LNCaP clone FGC (cell line): ENCODE measurements at regions not wholly inside any gene's neighbourhood (a gene's known extent, or its start where the extent isn't known, plus 50 kb on each side); places are given as distances from the start of the nearest gene placed in this dataset.
"Not testable (repeated sequence)": the region's sequence is repeated elsewhere in the genome, so short reads cannot be mapped to it uniquely, and the experiment has no call there.

ENCODE experiments used
- DNase-seq: peaks from one replicate; pipeline ENCODE4 v3.0.0-alpha.2; 2011; ENCODE audit warnings: low read depth
- H3K4me3 ChIP-seq: 2 replicates; pipeline ENCODE4 v1.5.1; 2011; ENCODE audit warnings: mild to moderate bottlenecking, low read depth, low read length, control low read depth
- TF ChIP-seq, protein P1 (sequence below): IDR thresholded peaks from 2 replicates; pipeline ENCODE4 v1.5.1; 2012; ENCODE audit warnings: mild to moderate bottlenecking; ENCODE audit not compliant: control insufficient read depth, insufficient read depth; ENCODE audit errors: extremely low read depth

GRCh38 chr5:92041206-92041605, 658.1 kb upstream of the ARRDC3 start:
- DNase-seq, result no peak

GRCh38 chr5:92029792-92030191, 646.7 kb upstream of the ARRDC3 start:
- H3K4me3 ChIP-seq, DNase-seq: not testable (repeated sequence)

More at GRCh38 chr5:92041206-92041605, 658.1 kb upstream of the ARRDC3 start:
- TF ChIP-seq, protein P1, sequence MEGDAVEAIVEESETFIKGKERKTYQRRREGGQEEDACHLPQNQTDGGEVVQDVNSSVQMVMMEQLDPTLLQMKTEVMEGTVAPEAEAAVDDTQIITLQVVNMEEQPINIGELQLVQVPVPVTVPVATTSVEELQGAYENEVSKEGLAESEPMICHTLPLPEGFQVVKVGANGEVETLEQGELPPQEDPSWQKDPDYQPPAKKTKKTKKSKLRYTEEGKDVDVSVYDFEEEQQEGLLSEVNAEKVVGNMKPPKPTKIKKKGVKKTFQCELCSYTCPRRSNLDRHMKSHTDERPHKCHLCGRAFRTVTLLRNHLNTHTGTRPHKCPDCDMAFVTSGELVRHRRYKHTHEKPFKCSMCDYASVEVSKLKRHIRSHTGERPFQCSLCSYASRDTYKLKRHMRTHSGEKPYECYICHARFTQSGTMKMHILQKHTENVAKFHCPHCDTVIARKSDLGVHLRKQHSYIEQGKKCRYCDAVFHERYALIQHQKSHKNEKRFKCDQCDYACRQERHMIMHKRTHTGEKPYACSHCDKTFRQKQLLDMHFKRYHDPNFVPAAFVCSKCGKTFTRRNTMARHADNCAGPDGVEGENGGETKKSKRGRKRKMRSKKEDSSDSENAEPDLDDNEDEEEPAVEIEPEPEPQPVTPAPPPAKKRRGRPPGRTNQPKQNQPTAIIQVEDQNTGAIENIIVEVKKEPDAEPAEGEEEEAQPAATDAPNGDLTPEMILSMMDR, result no peak
- no peak overlapping the region for H3K4me3 ChIP-seq

GRCh38 chr5:92023555-92023954, 640.4 kb upstream of the ARRDC3 start:
- H3K4me3 ChIP-seq, result no peak overlapping the region
- TF ChIP-seq, protein P1, result no peak
- DNase-seq, result no peak

GRCh38 chr5:92023141-92023471, 640.0 kb upstream of the ARRDC3 start:
- H3K4me3 ChIP-seq, result no peak overlapping the region
- TF ChIP-seq, protein P1, result no peak
- DNase-seq, result no peak

DNA sequence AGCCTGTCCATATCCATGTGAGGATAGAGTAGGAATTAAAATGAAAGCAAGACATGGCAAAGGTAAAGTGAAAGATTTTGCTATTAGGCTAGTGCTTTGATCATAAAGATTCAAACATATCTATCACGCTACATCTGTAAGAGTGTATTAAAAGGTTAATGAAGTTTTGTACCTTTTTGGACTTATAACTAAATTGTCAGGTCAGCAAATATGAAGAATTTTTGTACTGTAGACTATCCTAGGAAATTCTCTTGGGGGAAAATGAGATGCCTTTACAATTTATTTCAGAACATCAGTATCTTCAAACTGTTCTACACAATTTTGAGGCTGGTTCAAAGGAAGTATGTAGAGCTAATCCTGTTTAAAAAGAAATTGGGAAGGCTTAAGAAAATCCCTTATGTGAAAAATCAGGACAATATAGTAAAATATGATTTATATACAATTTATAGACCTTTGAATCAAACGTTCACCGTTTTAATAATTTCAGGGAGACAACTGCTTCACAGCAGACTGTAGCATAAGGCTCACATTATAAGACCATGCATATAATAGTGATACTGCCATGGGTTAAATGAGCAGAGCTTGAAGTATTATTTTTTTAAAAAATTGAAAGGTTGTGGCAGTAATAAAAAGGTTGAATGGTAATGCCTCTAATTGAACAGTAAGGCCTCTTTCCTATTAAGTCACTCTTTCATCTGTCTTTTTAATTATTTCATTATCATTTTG, 639.5 kb upstream of the ARRDC3 start:
- TF ChIP-seq, protein P1, result no peak

GRCh38 chr5:92019376-92019990, 636.4 kb upstream of the ARRDC3 start:
- TF ChIP-seq, protein P1, result no peak
- no peak overlapping the region for H3K4me3 ChIP-seq
- no peak for DNase-seq

More for the DNA sequence above, 639.5 kb upstream of the ARRDC3 start:
- H3K4me3 ChIP-seq, result no peak overlapping the region
- DNase-seq, result no peak

DNA sequence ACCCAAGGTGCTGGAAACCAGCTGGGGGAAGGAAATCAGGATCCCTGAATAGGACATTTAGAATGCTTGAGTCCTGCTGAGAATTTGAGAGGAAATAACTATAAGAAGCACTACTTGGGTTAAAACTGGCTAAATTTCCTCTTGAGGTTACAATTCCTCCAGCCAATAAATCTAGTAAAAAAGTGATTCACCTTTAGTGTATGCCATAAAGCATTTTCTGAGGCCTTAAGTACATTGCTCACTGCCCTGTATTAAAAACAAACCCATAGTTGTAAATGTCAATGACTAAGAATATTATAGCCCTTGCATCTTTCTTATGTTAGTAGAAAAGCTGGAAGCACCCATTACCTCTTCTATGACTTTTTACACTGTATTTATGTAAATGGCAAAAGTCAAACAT, 634.7 kb upstream of the ARRDC3 start:
- TF ChIP-seq, protein P1, result no peak
- no peak for DNase-seq

GRCh38 chr5:92011845-92012244, 628.7 kb upstream of the ARRDC3 start:
- not testable (repeated sequence) for DNase-seq, H3K4me3 ChIP-seq

More for the DNA sequence above, 634.7 kb upstream of the ARRDC3 start:
- no peak overlapping the region for H3K4me3 ChIP-seq
